NCI-H345 treated with DMSO at 0.1 percent for 48 hours (cell line): ENCODE measurements at regions not wholly inside any gene's neighbourhood (a gene's known extent, or its start where the extent isn't known, plus 50 kb on each side); places are given as distances from the start of the nearest gene placed in this dataset.

Experiments used
- DNase-seq: peaks from one replicate; lab custom pipeline; 2025; ENCODE audit not compliant: unreplicated experiment; lab: John Stamatoyannopoulos, UW

- no peak for DNase-seq
These were observed 135.3 kb downstream of the PAPOLA start for GRCh38 chr14:96637521-96637920.

- no peak for DNase-seq
These were observed 136.1 kb downstream of the PAPOLA start for GRCh38 chr14:96638041-96638855.

- DNase-seq = no peak
These were observed 137.4 kb downstream of the PAPOLA start for GRCh38 chr14:96639550-96639949.

- no peak for DNase-seq
These were observed 146.5 kb downstream of the PAPOLA start for GRCh38 chr14:96648506-96649326.

GRCh38 chr14:96649327-96649601, 147.1 kb downstream of the PAPOLA start:
- no peak for DNase-seq

GRCh38 chr14:96653597-96653996, 143.6 kb upstream of the VRK1 start:
- no peak for DNase-seq

- DNase-seq = no peak
These were observed 138.6 kb upstream of the VRK1 start for GRCh38 chr14:96658611-96659010.

- DNase-seq = no peak
These were observed 137.1 kb upstream of the VRK1 start for GRCh38 chr14:96660123-96660522.

- no peak for DNase-seq
These were observed 136.5 kb upstream of the VRK1 start for GRCh38 chr14:96660667-96661066.

- DNase-seq = no peak
These were observed 135.8 kb upstream of the VRK1 start for GRCh38 chr14:96661244-96661969.

GRCh38 chr14:96662116-96662970, 134.8 kb upstream of the VRK1 start:
- DNase-seq = no peak

GRCh38 chr14:96663076-96663475, 134.1 kb upstream of the VRK1 start:
- no peak for DNase-seq

- no peak for DNase-seq
These were observed 133.6 kb upstream of the VRK1 start for GRCh38 chr14:96663491-96664067.

GRCh38 chr14:96666088-96666487, 131.1 kb upstream of the VRK1 start:
- DNase-seq = no peak

- no peak for DNase-seq
These were observed 126.8 kb upstream of the VRK1 start for GRCh38 chr14:96670391-96670790.

GRCh38 chr14:96671218-96671617, 126.0 kb upstream of the VRK1 start:
- no peak for DNase-seq

GRCh38 chr14:96673706-96674105, 123.5 kb upstream of the VRK1 start:
- no peak for DNase-seq

GRCh38 chr14:96674121-96674520, 123.1 kb upstream of the VRK1 start:
- DNase-seq = no peak

- DNase-seq = no peak
These were observed 121.0 kb upstream of the VRK1 start for GRCh38 chr14:96676166-96676565.

GRCh38 chr14:96681829-96682228, 115.4 kb upstream of the VRK1 start:
- no peak for DNase-seq

- DNase-seq = no peak
These were observed 114.8 kb upstream of the VRK1 start for GRCh38 chr14:96682401-96682800.
